ENCODE measurements at regions not wholly inside any gene's neighbourhood (a gene's known extent, or its start where the extent isn't known, plus 50 kb on each side); places are given as distances from the start of the nearest gene placed in this dataset.

DNA sequence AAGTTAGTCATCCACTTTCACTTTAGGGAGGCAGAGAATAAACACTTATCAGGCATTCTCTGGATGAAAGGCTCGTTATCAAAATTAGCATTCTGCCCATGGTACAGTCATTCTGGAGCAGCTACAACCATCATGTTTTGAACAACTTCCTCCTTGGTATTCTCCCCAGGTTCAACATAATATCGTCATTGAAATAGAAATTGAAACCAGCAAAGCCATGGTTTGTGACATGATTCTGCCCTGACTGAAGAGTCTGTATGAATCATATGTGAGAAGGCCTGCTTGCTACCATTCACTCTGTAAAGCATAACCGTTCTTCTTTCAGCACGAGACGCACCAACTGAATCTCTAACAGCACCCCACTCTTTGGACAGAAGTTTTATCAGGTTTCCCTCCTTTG lies 127.5 kb upstream of the RADX start:
- TF ChIP-seq EZH2 (IDR thresholded peaks at IDR 0.05; ENCODE audit: borderline replicate concordance, low read depth, low read length, severe bottlenecking) (no peak), CTCF (IDR thresholded peaks at IDR 0.05; ENCODE audit: extremely low read depth in 1 of 2, insufficient read depth in 1 of 2, low read depth in 1 of 2, low read length in 2 of 2) (no peak), FOS (IDR thresholded peaks at IDR 0.05; ENCODE audit: borderline replicate concordance, insufficient read depth, low read length) (no peak), POLR2A (IDR thresholded peaks at IDR 0.05; ENCODE audit: low read depth, low read length) (no peak), POLR2AphosphoS5 (IDR thresholded peaks at IDR 0.05; ENCODE audit: insufficient read depth, low read depth, low read length) (no peak), MYC (IDR thresholded peaks at IDR 0.05; ENCODE audit: low read depth, low read length) (no peak)
- TF ChIP-seq, protein P1, sequence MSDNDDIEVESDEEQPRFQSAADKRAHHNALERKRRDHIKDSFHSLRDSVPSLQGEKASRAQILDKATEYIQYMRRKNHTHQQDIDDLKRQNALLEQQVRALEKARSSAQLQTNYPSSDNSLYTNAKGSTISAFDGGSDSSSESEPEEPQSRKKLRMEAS (IDR thresholded peaks at IDR 0.05; ENCODE audit: insufficient read depth, insufficient read length), result no peak
